ENCODE measurements at regions not wholly inside any gene's neighbourhood (a gene's known extent, or its start where the extent isn't known, plus 50 kb on each side); places are given as distances from the start of the nearest gene placed in this dataset.

DNA sequence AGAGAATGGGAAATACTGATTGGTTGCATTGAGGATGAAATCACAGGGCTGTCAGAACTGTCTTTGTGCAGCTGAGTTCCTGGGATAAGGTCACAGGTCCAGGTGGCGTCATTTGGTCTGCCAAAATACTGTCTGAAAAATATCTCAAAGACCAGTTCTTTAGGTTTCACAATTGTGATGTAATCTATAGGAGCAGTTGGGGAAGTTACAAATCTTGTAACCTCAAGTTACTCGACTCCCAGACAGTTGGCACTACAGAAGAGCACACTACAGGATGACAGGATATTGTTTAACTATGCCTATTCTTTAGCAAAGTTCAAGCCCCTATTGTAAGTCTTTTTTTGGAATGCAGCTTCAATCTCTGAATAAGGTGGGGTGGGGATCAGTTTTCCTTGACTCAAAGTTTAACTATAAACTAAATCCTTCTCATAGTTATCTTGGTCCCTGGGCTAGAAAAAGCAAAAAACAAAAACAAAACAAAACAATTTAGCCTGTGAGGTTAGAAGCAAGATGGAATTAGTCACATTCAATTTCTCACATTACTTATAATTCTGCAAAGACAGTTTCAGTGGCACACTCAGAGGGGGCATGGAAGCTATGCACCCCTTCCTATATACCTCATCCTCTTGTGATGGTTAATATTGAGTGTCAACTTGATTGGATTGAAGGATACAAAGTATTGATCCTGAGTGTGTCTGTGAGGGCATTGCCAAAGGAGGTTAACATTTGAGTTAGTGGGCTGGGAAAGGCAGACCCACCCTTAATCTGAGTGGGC lies 276.0 kb downstream of the AUH start:
- TF ChIP-seq, protein P1, sequence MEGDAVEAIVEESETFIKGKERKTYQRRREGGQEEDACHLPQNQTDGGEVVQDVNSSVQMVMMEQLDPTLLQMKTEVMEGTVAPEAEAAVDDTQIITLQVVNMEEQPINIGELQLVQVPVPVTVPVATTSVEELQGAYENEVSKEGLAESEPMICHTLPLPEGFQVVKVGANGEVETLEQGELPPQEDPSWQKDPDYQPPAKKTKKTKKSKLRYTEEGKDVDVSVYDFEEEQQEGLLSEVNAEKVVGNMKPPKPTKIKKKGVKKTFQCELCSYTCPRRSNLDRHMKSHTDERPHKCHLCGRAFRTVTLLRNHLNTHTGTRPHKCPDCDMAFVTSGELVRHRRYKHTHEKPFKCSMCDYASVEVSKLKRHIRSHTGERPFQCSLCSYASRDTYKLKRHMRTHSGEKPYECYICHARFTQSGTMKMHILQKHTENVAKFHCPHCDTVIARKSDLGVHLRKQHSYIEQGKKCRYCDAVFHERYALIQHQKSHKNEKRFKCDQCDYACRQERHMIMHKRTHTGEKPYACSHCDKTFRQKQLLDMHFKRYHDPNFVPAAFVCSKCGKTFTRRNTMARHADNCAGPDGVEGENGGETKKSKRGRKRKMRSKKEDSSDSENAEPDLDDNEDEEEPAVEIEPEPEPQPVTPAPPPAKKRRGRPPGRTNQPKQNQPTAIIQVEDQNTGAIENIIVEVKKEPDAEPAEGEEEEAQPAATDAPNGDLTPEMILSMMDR (conservative IDR thresholded peaks at IDR 0.05) = no peak
- no peak for TF ChIP-seq ZFX (IDR thresholded peaks at IDR 0.05)
